Neutrophil (primary cell): ENCODE measurements at regions not wholly inside any gene's neighbourhood (a gene's known extent, or its start where the extent isn't known, plus 50 kb on each side); places are given as distances from the start of the nearest gene placed in this dataset.

Experiments used
- H3K27ac ChIP-seq: fragments of 200-600 bp; sonication (generic); 2 replicates; pipeline ENCODE4 v1.5.1; 2016; ENCODE audit warnings: mild to moderate bottlenecking, moderate library complexity
- H3K27me3 ChIP-seq: fragments of 200-600 bp; sonication (generic); 2 replicates; pipeline ENCODE4 v1.6.0; 2016; ENCODE audit warnings: mild to moderate bottlenecking
- H3K36me3 ChIP-seq: fragments of 200-600 bp; sonication (generic); 2 replicates; pipeline ENCODE4 v1.5.1; 2017
- H3K4me1 ChIP-seq, 2 experiments: fragments of 200-600 bp in 1 of 2; sonication (generic) in 1 of 2; 1 replicate in 1 of 2; 2 replicates in 1 of 2; pipeline versions ENCODE4 v1.5.1 to v1.6.1; 2013 to 2016; ENCODE audit warnings: low read depth in 1 of 2, low read length in 1 of 2, mild to moderate bottlenecking in 1 of 2, moderate library complexity in 1 of 2; ENCODE audit not compliant: control insufficient read depth in 1 of 2, insufficient read depth in 1 of 2
- H3K4me3 ChIP-seq, 2 experiments: fragments of 200-600 bp in 1 of 2; sonication (generic) in 1 of 2; 1 replicate in 1 of 2; 2 replicates in 1 of 2; pipeline ENCODE4 v1.5.1; 2013 to 2016; ENCODE audit warnings: low read depth in 1 of 2, low read length in 1 of 2, mild to moderate bottlenecking in 1 of 2, moderate library complexity in 1 of 2
- H3K9me3 ChIP-seq: fragments of 200-600 bp; sonication (generic); 2 replicates; pipeline ENCODE4 v1.5.1; 2016
- TF ChIP-seq, protein P1 (sequence below): fragments of 200-600 bp; sonication (generic); IDR thresholded peaks from 2 replicates; pipeline ENCODE4 v1.5.1; 2016; ENCODE audit warnings: antibody characterized with exemption

DNA sequence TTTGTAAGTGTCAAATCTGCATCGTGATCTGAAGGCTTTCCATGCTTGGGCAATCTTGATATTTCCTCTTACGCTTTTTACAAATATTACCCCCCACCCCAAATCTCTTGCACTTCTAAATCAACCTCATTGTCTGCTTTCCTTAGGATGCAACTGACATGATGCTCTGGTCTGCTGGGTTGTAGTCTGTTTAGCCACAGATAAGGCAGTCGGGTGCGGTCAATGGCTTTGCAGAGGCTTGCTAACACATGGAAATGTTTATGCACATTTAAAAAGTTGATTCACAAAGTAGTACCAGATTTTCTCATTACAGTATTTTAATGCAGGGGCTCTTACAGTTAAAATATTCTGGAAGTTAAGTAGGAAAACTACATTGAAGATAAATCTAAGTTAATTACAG, 172.5 kb downstream of the BAMBI start:
- Histone ChIP-seq H3K4me1 (no peaks in the 10 kb centered on the region), H3K27ac (no peak overlapping the region), H3K27me3 (peaks cover 49% of the 10 kb centered on the region), H3K36me3 (no peaks in the 10 kb centered on the region), H3K9me3 (no peaks in the 10 kb centered on the region), H3K4me3 (no peak overlapping the region)
- TF ChIP-seq, protein P1, sequence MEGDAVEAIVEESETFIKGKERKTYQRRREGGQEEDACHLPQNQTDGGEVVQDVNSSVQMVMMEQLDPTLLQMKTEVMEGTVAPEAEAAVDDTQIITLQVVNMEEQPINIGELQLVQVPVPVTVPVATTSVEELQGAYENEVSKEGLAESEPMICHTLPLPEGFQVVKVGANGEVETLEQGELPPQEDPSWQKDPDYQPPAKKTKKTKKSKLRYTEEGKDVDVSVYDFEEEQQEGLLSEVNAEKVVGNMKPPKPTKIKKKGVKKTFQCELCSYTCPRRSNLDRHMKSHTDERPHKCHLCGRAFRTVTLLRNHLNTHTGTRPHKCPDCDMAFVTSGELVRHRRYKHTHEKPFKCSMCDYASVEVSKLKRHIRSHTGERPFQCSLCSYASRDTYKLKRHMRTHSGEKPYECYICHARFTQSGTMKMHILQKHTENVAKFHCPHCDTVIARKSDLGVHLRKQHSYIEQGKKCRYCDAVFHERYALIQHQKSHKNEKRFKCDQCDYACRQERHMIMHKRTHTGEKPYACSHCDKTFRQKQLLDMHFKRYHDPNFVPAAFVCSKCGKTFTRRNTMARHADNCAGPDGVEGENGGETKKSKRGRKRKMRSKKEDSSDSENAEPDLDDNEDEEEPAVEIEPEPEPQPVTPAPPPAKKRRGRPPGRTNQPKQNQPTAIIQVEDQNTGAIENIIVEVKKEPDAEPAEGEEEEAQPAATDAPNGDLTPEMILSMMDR: no peak

DNA sequence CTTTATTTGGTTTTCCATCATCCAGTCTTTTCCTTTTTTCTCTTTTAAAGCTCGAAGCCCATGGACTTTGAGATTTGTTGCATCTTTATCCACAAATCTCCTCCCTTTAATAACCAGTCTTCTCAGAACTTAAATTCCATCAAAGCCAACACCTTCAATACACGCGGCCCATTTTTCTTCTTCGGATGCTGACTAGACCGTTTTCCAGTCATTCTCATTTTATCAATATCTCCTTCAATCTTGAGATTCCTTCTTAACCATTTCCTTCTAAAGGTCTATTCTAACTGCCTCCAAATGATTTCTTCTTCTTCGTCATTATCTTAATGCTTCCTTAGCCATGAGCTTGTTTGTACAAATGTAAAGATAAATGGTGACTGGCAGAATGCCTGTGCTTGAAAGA, 173.5 kb downstream of the BAMBI start:
- TF ChIP-seq, protein P1: no peak
- Histone ChIP-seq H3K4me1 (no peaks in the 10 kb centered on the region), H3K4me3 (no peak overlapping the region), H3K27me3 (peaks cover 49% of the 10 kb centered on the region), H3K36me3 (no peaks in the 10 kb centered on the region), H3K9me3 (no peaks in the 10 kb centered on the region), H3K27ac (no peak overlapping the region)

DNA sequence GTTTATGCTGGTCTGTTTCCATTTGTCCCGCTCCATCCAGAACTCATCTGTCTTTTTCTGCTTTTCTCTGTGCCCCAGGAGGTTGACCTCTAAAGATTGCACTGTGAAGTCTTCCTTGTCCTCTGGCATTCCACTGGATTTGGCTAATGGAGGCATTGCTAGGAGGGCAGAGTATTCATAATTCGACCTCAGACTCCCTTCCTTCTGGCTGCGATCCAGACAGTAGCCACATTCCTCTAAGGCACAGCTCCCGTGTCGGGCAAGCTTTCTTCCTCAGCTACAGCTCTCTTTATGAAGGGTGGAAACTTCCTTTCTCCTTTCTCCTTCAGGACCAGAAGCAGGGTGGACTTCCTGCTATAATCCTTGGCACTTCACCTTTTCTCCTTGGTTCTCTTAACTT, 175.9 kb downstream of the BAMBI start:
- H3K36me3 ChIP-seq: no peaks in the 10 kb centered on the region
- no peaks in the 10 kb centered on the region for H3K9me3 ChIP-seq
- peaks cover 49% of the 10 kb centered on the region for H3K27me3 ChIP-seq
- no peak overlapping the region for H3K4me3 ChIP-seq
- TF ChIP-seq, protein P1: no peak
- H3K4me1 ChIP-seq: no peaks in the 10 kb centered on the region
- no peak overlapping the region for H3K27ac ChIP-seq

DNA sequence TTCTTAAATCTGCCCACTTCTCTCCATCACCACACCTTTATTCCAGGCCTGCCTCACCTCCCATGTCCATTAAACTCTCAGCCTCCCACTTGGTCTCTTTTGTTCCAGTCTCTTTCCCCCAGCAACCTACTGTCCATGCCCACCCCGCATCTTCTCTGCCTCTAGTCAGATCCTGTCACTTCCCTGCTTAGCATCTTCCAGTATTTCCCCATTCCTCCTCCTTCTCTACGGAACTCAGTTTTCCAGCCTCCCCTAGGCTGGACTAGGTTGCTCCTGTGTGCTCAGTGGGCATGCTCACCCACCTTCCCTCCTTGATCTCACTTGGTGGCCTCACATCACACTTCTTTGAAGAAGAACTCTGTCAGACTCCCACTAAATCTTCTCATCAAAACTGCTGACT, 179.8 kb downstream of the BAMBI start:
- H3K27me3 ChIP-seq: peaks cover 24% of the 10 kb centered on the region
- TF ChIP-seq, protein P1: no peak
- no peaks in the 10 kb centered on the region for H3K36me3 ChIP-seq
- no peak overlapping the region for H3K4me3 ChIP-seq
- H3K9me3 ChIP-seq: no peaks in the 10 kb centered on the region
- H3K27ac ChIP-seq: no peak overlapping the region
- H3K4me1 ChIP-seq: no peaks in the 10 kb centered on the region

DNA sequence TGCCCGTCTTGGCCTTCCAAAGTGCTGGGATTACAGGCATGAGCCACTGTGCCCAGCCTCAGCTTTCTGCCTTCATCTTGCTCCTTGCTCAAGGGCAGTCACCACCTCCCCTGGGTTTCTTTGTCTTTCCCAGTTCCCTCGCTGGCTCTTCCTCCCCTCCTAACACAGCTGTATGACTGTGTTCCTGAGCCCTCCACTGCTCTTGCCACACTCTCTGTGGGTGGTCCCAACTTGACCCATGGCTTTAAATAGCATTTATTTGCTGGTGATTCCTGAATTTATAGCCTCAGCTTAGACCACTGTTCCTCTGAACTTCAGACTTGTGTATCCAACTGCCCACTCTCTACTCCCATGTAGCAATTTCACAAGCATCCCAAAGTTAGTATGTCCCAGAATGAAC, 181.3 kb downstream of the BAMBI start:
- TF ChIP-seq, protein P1: no peak
- Histone ChIP-seq H3K9me3 (no peaks in the 10 kb centered on the region), H3K27me3 (peaks cover 9% of the 10 kb centered on the region)

DNA sequence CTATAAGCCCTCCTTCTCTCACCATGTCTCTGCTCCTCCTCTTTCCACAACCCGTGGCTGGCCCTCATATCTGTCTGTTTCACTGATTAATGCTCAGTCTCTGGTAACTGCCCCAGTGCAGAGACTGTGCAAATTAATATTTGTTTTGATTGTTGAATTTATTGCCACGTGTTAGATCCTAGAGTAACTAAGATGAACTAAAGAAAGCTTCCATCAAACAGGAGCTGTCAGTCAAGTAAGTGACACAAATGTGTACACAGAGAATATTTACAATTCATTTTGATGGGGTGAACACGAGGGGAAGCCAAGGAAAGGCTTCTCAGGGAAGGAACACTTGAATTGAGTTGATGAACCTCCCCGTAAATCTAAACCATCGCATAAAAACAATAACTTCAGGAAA, 182.5 kb downstream of the BAMBI start:
- no peaks in the 10 kb centered on the region for H3K27me3 ChIP-seq
- H3K36me3 ChIP-seq: no peaks in the 10 kb centered on the region
- no peak overlapping the region for H3K27ac ChIP-seq
- TF ChIP-seq, protein P1: no peak
- H3K9me3 ChIP-seq: no peaks in the 10 kb centered on the region
- no peaks in the 10 kb centered on the region for H3K4me1 ChIP-seq
- H3K4me3 ChIP-seq: no peak overlapping the region

More for the DNA sequence above, 181.3 kb downstream of the BAMBI start:
- H3K36me3 ChIP-seq: no peaks in the 10 kb centered on the region
- H3K27ac ChIP-seq: no peak overlapping the region
- H3K4me3 ChIP-seq: no peak overlapping the region
- no peaks in the 10 kb centered on the region for H3K4me1 ChIP-seq
